ENCODE measurements at regions not wholly inside any gene's neighbourhood (a gene's known extent, or its start where the extent isn't known, plus 50 kb on each side); places are given as distances from the start of the nearest gene placed in this dataset.
A peak's percentile ranks its signal among the peaks of the same experiment; 100 is the strongest.

DNA sequence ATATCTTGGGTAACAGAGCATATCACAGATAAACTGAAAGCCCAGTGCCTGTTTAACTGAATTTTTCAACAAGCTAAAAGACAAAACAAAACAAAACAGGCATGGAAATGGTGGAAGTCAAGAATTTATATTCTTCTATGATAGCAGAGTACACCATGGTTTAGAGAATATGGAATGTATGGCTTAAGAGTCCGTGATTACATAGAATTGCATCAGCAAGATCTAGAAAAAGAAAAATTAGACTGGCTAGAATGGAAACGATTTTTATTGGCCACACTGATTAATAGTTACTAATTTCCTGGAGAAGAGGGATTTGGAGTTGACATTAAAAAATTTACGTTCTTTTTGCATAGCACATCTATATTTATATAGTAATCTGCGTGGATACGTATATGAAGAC is 435.2 kb upstream of the DPPA4 start:
- ChIA-PET POLR2A (no interaction called here), CTCF (no interaction called here)
- DNase-seq (ENCODE audit: extremely low spot score) = no peak
- TF ChIP-seq FOXM1 (IDR thresholded peaks at IDR 0.05; ENCODE audit: borderline replicate concordance) (no peak), CTBP1 (IDR thresholded peaks at IDR 0.05; ENCODE audit: borderline replicate concordance) (no peak), HDGF (IDR thresholded peaks at IDR 0.05; ENCODE audit: borderline replicate concordance) (no peak), SUZ12 (IDR thresholded peaks at IDR 0.05) (no peak), FOXA1 (IDR thresholded peaks at IDR 0.05) (no peak), ARNT (IDR thresholded peaks at IDR 0.05) (no peak), ZNF384 (IDR thresholded peaks at IDR 0.05) (no peak)

DNA sequence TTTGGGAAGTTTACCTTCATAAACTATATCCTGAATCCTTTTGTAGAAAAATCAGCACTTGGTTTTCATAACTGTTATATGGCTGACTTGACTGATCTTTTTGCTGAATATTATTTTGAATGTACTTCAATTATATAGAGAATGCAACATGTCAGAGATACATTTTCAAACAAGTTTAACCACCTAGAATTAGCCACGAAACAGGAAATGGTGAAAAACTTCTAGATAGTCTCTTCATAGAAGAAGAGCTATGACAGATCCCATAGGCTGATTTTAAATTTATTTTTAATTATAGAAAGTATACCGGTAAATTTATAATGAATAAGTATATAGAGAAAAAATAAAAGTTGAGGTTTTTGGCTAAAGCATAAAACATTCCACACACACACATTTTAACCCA is 436.8 kb upstream of the DPPA4 start:
- ChIA-PET CTCF (no interaction called here), POLR2A (no interaction called here)
- DNase-seq (ENCODE audit: extremely low spot score) = no peak
- TF ChIP-seq LEF1 (IDR thresholded peaks at IDR 0.05; ENCODE audit: borderline replicate concordance) = no peak
- TF ChIP-seq FOXK2 (IDR thresholded peaks at IDR 0.05) = no peak
- TF ChIP-seq ZNF384 (IDR thresholded peaks at IDR 0.05) = no peak
- TF ChIP-seq TARDBP (IDR thresholded peaks at IDR 0.05) = no peak

DNA sequence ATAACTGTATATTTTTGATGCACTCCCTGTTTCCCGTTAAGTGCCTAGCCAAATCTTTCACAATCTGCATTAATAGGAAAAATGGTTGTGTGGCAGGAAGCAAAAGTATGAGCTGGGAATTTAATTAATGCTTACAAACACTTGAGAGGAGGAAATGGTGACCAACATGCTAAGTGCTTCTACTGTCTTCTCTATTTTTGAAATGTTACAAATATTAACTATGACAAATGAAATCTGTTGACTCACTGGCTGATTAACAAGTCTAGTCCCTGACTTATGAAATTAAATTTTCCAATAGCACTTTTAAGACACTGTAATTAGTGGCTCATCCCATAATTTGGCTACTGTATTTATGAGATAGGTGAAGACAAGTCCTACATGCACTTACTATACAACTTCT is 446.9 kb upstream of the DPPA4 start:
- ChIA-PET POLR2A (no interaction called here), CTCF (no interaction called here)
- no peak for DNase-seq (ENCODE audit: extremely low spot score)
- TF ChIP-seq FOXA1 (IDR thresholded peaks at IDR 0.05) (no peak), SP1 (IDR thresholded peaks at IDR 0.05) (no peak), LEF1 (IDR thresholded peaks at IDR 0.05; ENCODE audit: borderline replicate concordance) (no peak), HDGF (IDR thresholded peaks at IDR 0.05; ENCODE audit: borderline replicate concordance) (no peak), FOXM1 (IDR thresholded peaks at IDR 0.05; ENCODE audit: borderline replicate concordance) (no peak), L3MBTL2 (conservative IDR thresholded peaks at IDR 0.05) (no peak), ARNT (IDR thresholded peaks at IDR 0.05) (no peak), SUZ12 (IDR thresholded peaks at IDR 0.05) (no peak), NFRKB (IDR thresholded peaks at IDR 0.05) (no peak), TARDBP (IDR thresholded peaks at IDR 0.05) (no peak), ZNF384 (IDR thresholded peaks at IDR 0.05) (no peak), ELF4 (IDR thresholded peaks at IDR 0.05) (no peak)
- TF ChIP-seq, protein P1, sequence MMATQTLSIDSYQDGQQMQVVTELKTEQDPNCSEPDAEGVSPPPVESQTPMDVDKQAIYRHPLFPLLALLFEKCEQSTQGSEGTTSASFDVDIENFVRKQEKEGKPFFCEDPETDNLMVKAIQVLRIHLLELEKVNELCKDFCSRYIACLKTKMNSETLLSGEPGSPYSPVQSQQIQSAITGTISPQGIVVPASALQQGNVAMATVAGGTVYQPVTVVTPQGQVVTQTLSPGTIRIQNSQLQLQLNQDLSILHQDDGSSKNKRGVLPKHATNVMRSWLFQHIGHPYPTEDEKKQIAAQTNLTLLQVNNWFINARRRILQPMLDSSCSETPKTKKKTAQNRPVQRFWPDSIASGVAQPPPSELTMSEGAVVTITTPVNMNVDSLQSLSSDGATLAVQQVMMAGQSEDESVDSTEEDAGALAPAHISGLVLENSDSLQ (IDR thresholded peaks at IDR 0.05) = no peak

DNA sequence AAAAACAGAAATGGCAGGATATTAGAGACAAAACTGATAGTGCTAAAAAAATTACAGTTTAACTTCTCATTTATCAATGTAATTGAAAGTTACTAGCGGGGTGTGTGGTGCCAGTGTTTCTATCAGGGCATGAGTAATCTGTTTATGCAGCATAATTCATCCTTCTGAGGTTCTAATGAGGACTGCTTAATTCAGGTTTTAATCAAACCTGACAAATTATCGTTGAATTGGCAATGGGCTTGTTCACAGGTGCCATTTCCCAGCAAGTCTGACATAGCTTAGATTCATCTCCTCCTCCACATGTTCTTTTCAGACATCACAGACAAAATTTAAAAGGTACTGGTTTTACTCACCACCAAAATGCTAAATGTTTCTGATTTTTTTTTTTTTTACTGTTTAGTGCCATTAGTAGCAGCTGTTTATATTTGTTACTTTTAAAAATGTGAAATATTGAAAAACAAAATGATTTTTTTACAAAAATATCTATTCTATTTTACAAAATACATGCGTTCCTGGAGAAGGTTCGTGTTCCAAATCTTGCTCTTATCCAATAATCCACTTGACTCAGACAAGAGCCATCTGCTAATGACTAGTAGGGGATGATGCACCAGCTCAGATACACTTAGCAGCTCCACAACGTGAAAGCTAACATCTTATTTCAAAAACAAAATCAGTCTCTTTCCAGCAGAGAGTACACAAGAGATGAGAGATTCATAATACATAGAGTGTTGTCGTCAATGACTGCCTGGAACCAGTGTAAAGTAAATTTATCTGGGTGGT is 447.7 kb upstream of the DPPA4 start:
- CTCF ChIA-PET = no interaction called here
- no peak for DNase-seq (ENCODE audit: extremely low spot score)
- POLR2A ChIA-PET = no interaction called here
- TF ChIP-seq NFRKB (IDR thresholded peaks at IDR 0.05) = no peak
- TF ChIP-seq FOXK2 (IDR thresholded peaks at IDR 0.05) = no peak
- TF ChIP-seq BHLHE40 (IDR thresholded peaks at IDR 0.05; ENCODE audit: borderline replicate concordance) = no peak

DNA sequence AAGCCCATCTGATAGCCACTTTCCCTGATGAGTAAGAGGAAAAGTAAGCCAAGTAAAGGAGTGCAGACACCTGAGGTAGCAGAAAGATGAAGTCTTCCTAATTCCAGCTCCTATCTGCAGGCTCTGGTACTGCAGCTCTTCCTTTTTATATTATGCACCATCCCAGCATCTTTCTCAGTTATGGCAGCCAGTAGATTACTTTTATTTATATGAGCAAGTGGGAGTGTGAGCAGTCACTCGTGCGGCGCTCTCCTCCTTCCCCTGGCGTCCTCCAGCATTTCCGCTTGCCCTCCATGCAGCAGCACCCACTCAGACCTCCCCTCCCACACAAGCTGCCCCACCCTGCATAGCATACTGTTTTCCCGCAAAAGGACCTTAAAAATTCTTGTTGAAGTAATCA is 465.9 kb upstream of the DPPA4 start:
- CTCF ChIA-PET = no interaction called here
- TF ChIP-seq FOXA1 (IDR thresholded peaks at IDR 0.05) = no peak
- peak; percentile 6 for DNase-seq (ENCODE audit: extremely low spot score)
- POLR2A ChIA-PET = no interaction called here

DNA sequence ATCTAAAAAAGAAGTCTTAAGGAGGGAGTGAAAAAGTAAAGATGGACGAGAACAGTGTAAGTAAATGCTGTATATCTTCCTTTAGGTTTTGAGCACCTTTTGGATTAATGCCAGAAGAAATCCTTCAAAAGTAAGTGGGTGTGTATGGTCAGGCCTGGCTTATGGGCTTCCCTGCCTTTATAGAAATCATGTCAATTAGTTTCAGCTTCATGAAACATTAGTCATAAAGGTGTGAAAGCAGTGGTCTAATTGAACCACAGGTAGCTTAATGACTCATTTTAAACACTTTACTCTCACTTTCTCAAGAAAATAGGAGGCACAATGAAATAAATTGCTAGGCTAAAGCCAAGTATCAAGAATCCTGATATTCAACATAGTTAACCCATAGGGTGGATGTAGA is 467.4 kb upstream of the DPPA4 start:
- ChIA-PET POLR2A (no interaction called here), CTCF (no interaction called here)
- TF ChIP-seq BHLHE40 (IDR thresholded peaks at IDR 0.05; ENCODE audit: borderline replicate concordance) (no peak), SUZ12 (IDR thresholded peaks at IDR 0.05) (no peak), CTBP1 (IDR thresholded peaks at IDR 0.05; ENCODE audit: borderline replicate concordance) (no peak), FOXM1 (IDR thresholded peaks at IDR 0.05; ENCODE audit: borderline replicate concordance) (no peak), ELF4 (IDR thresholded peaks at IDR 0.05) (no peak), FOXA1 (IDR thresholded peaks at IDR 0.05) (no peak), L3MBTL2 (conservative IDR thresholded peaks at IDR 0.05) (no peak), FOXK2 (IDR thresholded peaks at IDR 0.05) (no peak), ARNT (IDR thresholded peaks at IDR 0.05) (no peak), SP1 (IDR thresholded peaks at IDR 0.05) (no peak)
- DNase-seq (ENCODE audit: extremely low spot score) = no peak

DNA sequence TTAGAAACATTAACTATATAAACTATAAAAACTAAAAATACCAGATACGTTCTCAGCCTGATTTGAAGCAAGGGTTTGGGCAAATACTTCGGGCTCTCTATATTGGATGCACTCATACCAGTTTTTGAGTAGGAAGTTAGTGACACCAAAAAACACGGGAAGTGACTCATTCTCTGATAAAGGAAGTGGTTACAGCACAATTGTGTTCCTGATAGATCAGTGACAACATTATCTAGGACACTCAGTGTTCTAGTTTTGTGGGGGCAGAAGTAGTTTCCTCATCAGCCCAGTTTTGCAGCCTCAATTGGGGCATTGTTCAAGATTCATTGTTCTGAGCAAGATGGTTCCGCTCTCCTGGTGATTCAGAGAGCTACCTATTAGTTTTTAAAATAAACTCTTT is 469.6 kb upstream of the DPPA4 start:
- TF ChIP-seq, protein P1 (IDR thresholded peaks at IDR 0.05) = no peak
- POLR2A ChIA-PET = no interaction called here
- CTCF ChIA-PET = no interaction called here
- no peak for DNase-seq (ENCODE audit: extremely low spot score)

DNA sequence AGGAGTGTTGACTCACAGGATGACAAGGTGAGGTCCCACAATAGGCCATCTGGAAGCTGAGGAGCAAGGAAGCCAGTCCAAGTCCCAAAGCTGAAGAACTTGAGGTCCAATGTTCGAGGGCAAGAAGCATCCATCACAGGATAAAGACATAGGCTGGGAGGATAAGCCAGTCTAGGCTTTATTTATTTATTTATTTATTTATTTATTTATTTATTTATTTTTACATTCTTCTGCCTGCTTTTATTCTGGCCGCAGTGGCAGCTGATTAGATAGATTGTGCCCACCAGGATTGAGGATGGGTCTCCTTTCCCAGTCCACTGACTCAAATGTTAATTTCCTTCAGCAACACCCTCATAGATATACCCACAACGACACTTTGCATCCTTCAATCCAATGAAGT is 472.2 kb upstream of the DPPA4 start:
- no peak for TF ChIP-seq ARNT (IDR thresholded peaks at IDR 0.05)
- TF ChIP-seq SP1 (IDR thresholded peaks at IDR 0.05) = no peak
- no peak for TF ChIP-seq FOXK2 (IDR thresholded peaks at IDR 0.05)
- TF ChIP-seq FOXM1 (IDR thresholded peaks at IDR 0.05; ENCODE audit: borderline replicate concordance) = no peak
- TF ChIP-seq ZNF384 (IDR thresholded peaks at IDR 0.05) = no peak
- ChIA-PET CTCF (no interaction called here), POLR2A (no interaction called here)
- no peak for DNase-seq (ENCODE audit: extremely low spot score)

All from HEK293T (cell line).